CD4-positive, alpha-beta T cell (primary cell): ENCODE measurements at regions not wholly inside any gene's neighbourhood (a gene's known extent, or its start where the extent isn't known, plus 50 kb on each side); places are given as distances from the start of the nearest gene placed in this dataset.
"Not testable (repeated sequence)": the region's sequence is repeated elsewhere in the genome, so short reads cannot be mapped to it uniquely, and the experiment has no call there.

ENCODE experiments used
- ATAC-seq: fragments of 200-7000 bp; cut with Tn5 transposase; one replicate; pipeline ENCODE4 v1.10.0; 2022; ENCODE audit warnings: mild to moderate bottlenecking; ENCODE audit not compliant: poor library complexity
- CTCF ChIA-PET: fragments of 350-600 bp; sonication (Branson Sonifier 250); formaldehyde crosslinking; loops from one replicate; lab custom pipeline; 2021; ENCODE audit warnings: antibody characterized with exemption, inconsistent platforms; lab: Charles Lee
- POLR2A ChIA-PET: fragments of 350-600 bp; sonication (Branson Sonifier 250); formaldehyde crosslinking; loops from one replicate; lab custom pipeline; 2021; ENCODE audit warnings: antibody characterized with exemption, inconsistent platforms; lab: Charles Lee
- DNase-seq, 14 experiments: peaks; one replicate each; pipeline ENCODE4 v3.0.0-alpha.2; 2013 to 2020; ENCODE audit warnings: mixed read lengths in 2 of 14
- H3K27ac ChIP-seq, 2 donors: one replicate each; pipeline versions ENCODE4 v1.5.1 to v1.7.0; 2013; ENCODE audit warnings: low read length in 2 of 2, low read depth in 1 of 2, mild to moderate bottlenecking in 1 of 2
- H3K27me3 ChIP-seq, 2 experiments: 1 replicate in 1 of 2; 2 replicates in 1 of 2; pipeline versions ENCODE4 v1.6.1 to v1.7.0; 2013; ENCODE audit warnings: low read length in 2 of 2, control low read depth in 1 of 2, mild to moderate bottlenecking in 1 of 2, moderate library complexity in 1 of 2; ENCODE audit not compliant: insufficient read depth in 2 of 2, control insufficient read depth in 1 of 2
- H3K36me3 ChIP-seq: one replicate; pipeline ENCODE4 v1.6.1; 2013; ENCODE audit warnings: low read length, control low read depth; ENCODE audit not compliant: insufficient read depth
- H3K4me1 ChIP-seq: one replicate; pipeline ENCODE4 v1.6.1; 2013; ENCODE audit warnings: low read length, control low read depth; ENCODE audit not compliant: insufficient read depth
- H3K4me3 ChIP-seq: one replicate; pipeline ENCODE4 v1.5.1; 2013; ENCODE audit warnings: mild to moderate bottlenecking, low read length, moderate library complexity
- H3K9me3 ChIP-seq, 2 experiments: 1 replicate in 1 of 2; 2 replicates in 1 of 2; pipeline versions ENCODE4 v1.6.1 to v1.7.0; 2013; ENCODE audit warnings: low read length in 2 of 2, mild to moderate bottlenecking in 2 of 2, control low read depth in 1 of 2, moderate library complexity in 1 of 2; ENCODE audit not compliant: control insufficient read depth in 1 of 2, insufficient read depth in 1 of 2
- H3K27ac Mint-ChIP-seq: one replicate; pipeline ENCODE4 v1.8.0; 2020; ENCODE audit warnings: mixed read lengths
- H3K27me3 Mint-ChIP-seq: one replicate; pipeline ENCODE4 v1.8.0; 2021; ENCODE audit warnings: mixed read lengths
- H3K36me3 Mint-ChIP-seq: one replicate; pipeline ENCODE4 v1.8.0; 2021; ENCODE audit warnings: low read depth, mixed read lengths
- H3K4me1 Mint-ChIP-seq: one replicate; pipeline ENCODE4 v1.8.0; 2021; ENCODE audit warnings: low read depth, mixed read lengths
- H3K4me3 Mint-ChIP-seq: one replicate; pipeline ENCODE4 v1.8.0; 2020; ENCODE audit warnings: mild to moderate bottlenecking, mixed read lengths
- H3K9me3 Mint-ChIP-seq: one replicate; pipeline ENCODE4 v1.8.0; 2020; ENCODE audit warnings: mixed read lengths
- intact Hi-C, 2 experiments: fragments of 100-400 bp; cut with DNase I in 1 of 2; cut with micrococcal nuclease in 1 of 2; formaldehyde crosslinking; loops; one replicate each; pipeline versions ENCODE4 v1.15.1 to v1.9.0; 2023 to 2025; cut with DNase I, micrococcal nuclease

DNA sequence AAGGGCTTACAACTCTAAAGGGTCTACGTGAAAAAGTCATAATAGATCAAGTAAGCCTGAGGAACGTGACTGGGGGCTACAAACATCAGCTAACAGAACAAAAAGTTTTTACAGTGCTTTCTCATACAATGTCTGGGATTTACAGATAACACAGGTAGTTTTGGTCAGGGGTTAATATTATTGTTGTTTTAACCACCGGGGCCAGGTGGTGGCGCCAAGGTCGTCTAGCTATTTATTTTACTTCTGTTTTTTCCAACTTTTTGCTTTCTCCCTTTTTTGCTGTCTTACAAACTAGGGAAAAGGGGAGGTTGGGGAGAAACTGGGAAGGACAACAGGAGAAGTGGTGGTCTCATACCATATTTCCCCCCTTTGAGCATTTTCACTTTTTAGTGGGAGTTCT, 158.6 kb downstream of the UNC93B1 start:
- POLR2A ChIA-PET, H3K9me3 Mint-ChIP-seq, ATAC-seq, H3K4me3 ChIP-seq, intact Hi-C loops, H3K27me3 ChIP-seq, H3K9me3 ChIP-seq, H3K27ac Mint-ChIP-seq, H3K4me1 ChIP-seq, H3K27ac ChIP-seq, H3K36me3 Mint-ChIP-seq, CTCF ChIA-PET, H3K4me3 Mint-ChIP-seq, DNase-seq, H3K4me1 Mint-ChIP-seq, H3K36me3 ChIP-seq: not testable (repeated sequence)
- H3K27me3 Mint-ChIP-seq, result peaks cover 27% of the 10 kb centered on the region

DNA sequence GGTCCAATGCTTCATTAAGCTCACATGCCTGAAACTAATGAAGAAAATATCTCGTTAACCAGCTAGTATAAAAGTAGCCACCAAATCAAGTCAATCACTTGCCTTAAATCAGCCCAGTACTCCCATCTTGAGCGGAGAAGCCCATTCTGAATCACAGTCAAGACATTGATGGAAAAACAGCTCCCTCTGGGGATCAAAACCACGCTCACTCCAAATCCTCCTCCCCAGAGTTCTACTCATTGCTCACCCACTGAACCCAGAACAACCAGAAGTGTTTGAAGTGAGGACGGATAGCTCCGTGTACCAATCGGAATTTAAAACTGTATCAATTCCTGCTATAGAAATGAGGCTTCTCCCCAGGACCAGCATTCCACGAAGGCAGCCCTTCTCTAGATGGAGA, 163.3 kb downstream of the UNC93B1 start:
- H3K4me1 ChIP-seq, H3K9me3 ChIP-seq, H3K9me3 Mint-ChIP-seq, DNase-seq, H3K27ac Mint-ChIP-seq, ATAC-seq, intact Hi-C loops, H3K36me3 Mint-ChIP-seq, H3K4me3 Mint-ChIP-seq, H3K27me3 ChIP-seq, H3K4me3 ChIP-seq, H3K27ac ChIP-seq, POLR2A ChIA-PET, H3K36me3 ChIP-seq, H3K4me1 Mint-ChIP-seq, CTCF ChIA-PET: not testable (repeated sequence)
- H3K27me3 Mint-ChIP-seq, result peaks cover 40% of the 10 kb centered on the region

DNA sequence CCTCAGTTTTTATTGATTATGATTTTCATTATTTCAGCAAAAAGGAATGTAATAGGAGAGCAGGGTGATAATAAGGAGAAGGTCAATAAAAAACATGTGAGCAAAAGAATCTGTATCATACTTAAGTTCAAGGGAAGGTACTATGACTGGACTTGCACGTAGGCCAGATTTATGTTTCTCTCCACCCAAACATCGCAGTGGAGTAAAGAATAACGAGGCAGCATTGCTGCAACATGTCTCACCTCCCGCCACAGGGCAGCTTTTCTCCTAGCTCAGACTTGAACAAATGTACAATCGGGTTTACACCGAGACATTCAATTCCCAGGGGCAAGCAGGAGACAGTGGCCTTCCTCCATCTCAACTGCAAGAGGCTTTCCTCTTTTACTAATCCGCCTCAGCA, 155.7 kb upstream of the ALDH3B2 start:
- H3K4me1 ChIP-seq, intact Hi-C loops, H3K36me3 Mint-ChIP-seq, H3K9me3 ChIP-seq, H3K4me1 Mint-ChIP-seq, H3K4me3 Mint-ChIP-seq, H3K27ac Mint-ChIP-seq, H3K27ac ChIP-seq, CTCF ChIA-PET, H3K27me3 ChIP-seq, ATAC-seq, H3K4me3 ChIP-seq, H3K36me3 ChIP-seq, DNase-seq, POLR2A ChIA-PET, H3K9me3 Mint-ChIP-seq: not testable (repeated sequence)
- H3K27me3 Mint-ChIP-seq, result peaks cover 50% of the 10 kb centered on the region

DNA sequence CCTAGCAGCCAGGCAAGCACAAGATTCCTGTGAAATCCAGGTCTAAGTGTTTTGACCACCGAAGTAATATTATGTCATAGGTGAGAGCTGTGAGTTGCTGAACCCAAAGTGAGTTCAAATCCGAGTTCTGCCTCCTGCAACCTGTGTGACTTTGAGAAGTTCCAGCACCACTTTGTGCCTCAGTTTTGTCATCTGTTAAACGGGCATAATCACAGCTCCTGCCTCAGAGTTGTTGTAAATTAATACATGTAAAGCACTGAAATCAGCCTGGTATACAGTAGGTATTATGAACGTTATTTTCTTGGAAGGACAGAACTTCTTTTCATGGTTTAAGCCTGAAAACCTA, 152.5 kb upstream of the ALDH3B2 start:
- H3K9me3 ChIP-seq, POLR2A ChIA-PET, H3K4me1 Mint-ChIP-seq, DNase-seq, H3K27me3 ChIP-seq, CTCF ChIA-PET, H3K27ac Mint-ChIP-seq, H3K9me3 Mint-ChIP-seq, intact Hi-C loops, H3K27ac ChIP-seq, H3K4me1 ChIP-seq, H3K36me3 ChIP-seq, H3K4me3 Mint-ChIP-seq, H3K36me3 Mint-ChIP-seq, H3K4me3 ChIP-seq, ATAC-seq: not testable (repeated sequence)
- H3K27me3 Mint-ChIP-seq, result peaks cover 59% of the 10 kb centered on the region

DNA sequence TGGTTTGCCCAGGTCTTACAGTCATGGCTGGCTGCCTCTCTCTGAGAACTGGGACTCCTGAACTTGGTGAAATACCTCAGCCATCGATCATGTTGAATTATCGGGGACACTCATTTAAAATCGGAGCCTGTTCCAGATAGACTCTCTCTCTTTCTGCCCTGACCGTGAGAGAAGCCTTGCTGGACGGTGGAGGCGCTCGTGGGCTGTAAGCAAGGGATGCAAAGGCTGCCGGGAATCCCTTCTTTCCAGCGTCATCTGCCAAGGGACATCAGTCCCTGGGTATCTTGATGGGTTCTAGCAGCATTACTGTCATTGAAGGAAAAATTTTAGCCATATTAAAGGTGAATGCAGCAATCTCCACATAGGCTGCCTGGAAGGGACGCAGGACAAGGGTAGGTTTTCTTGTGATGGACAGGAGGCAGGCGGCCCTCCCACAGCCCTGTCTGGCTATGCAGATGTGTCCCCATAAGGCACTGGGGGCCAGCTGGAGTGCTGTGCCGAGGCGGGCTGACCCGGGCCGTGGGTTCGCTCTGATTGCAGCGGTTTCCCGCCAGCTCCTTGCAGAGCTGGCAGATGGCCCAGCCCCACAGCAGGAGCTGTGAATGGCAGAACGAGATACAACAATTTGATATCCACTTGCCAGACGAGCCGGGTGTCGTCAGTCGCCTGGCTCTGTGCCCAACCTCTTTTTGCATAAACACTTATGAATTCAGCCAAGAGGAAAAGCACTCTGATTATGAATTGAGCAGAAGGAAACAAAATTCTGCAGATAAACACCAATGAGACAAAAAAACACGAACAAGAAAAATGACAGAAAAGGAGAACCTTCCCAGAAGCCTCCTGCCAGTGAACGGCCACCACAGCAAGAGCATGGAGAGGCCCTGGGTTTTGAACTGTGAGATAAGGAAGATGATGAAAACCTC, 151.9 kb upstream of the ALDH3B2 start:
- H3K36me3 Mint-ChIP-seq, intact Hi-C loops, H3K27ac Mint-ChIP-seq, H3K36me3 ChIP-seq, H3K4me1 Mint-ChIP-seq, POLR2A ChIA-PET, H3K27me3 ChIP-seq, H3K9me3 ChIP-seq, H3K4me3 ChIP-seq, H3K9me3 Mint-ChIP-seq, H3K4me3 Mint-ChIP-seq, H3K4me1 ChIP-seq, H3K27ac ChIP-seq, CTCF ChIA-PET, ATAC-seq: not testable (repeated sequence)
- peak in 4 of 14 experiments; percentile 1 to 45 (median 23) for DNase-seq
- H3K27me3 Mint-ChIP-seq, result peaks cover 58% of the 10 kb centered on the region

DNA sequence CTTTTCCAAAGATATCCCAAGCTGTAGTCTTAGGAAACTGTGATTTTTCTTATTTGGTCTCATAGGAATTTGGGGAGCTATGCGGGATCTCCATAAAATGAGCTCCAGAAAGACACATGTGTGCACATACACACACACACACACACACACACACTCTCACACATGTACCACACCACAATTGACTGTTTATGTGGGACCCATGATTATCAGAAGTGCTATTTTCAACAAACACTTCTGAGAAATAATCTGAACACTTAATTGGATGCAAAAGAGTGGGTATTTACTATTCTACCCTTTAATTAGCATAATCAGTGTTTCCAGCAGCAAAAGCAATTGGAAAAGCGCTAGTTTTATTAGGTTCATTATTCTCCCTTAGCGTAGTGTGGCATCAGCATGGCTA, 150.4 kb upstream of the ALDH3B2 start:
- H3K27me3 ChIP-seq, H3K4me3 Mint-ChIP-seq, CTCF ChIA-PET, H3K36me3 Mint-ChIP-seq, H3K4me3 ChIP-seq, H3K9me3 ChIP-seq, intact Hi-C loops, H3K27ac Mint-ChIP-seq, H3K4me1 ChIP-seq, H3K27ac ChIP-seq, H3K36me3 ChIP-seq, H3K4me1 Mint-ChIP-seq, H3K9me3 Mint-ChIP-seq, POLR2A ChIA-PET, DNase-seq, ATAC-seq: not testable (repeated sequence)
- H3K27me3 Mint-ChIP-seq, result peaks cover 62% of the 10 kb centered on the region
